CD4-positive, alpha-beta T cell treated with Interferon alpha-2 for 1 hour (primary cell): ENCODE measurements at regions not wholly inside any gene's neighbourhood (a gene's known extent, or its start where the extent isn't known, plus 50 kb on each side); places are given as distances from the start of the nearest gene placed in this dataset.
"Not testable (repeated sequence)": the region's sequence is repeated elsewhere in the genome, so short reads cannot be mapped to it uniquely, and the experiment has no call there.

Experiments
- DNase-seq, 2 donors: peaks; one replicate each; pipeline ENCODE4 v3.0.0-alpha.2; 2020 to 2022

- not testable (repeated sequence) for DNase-seq
Measured at GRCh38 chr12:54105809-54106208, 52.2 kb downstream of the HOXC4 start.

DNA sequence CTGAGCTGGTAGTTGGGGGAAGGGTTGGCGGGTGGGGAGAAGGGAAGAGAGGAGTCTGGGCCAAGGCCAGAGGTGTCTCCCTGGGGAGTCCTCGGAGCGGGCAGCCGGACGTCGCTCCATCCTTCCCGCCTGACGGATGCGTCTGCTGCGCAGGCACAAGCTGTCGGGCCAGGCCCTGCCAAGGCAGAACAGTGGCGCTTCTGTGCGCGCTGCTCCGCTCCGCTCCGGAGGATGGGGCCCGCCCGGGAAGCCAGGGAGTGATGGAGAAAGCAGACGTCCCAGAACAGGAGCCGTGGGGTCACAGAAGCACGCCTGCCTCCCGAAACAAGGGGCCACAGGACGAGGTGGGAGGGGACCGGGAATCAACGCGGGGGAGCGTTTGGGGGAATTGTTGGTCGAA lies 52.6 kb downstream of the HOXC4 start:
- DNase-seq: not testable (repeated sequence)

DNA sequence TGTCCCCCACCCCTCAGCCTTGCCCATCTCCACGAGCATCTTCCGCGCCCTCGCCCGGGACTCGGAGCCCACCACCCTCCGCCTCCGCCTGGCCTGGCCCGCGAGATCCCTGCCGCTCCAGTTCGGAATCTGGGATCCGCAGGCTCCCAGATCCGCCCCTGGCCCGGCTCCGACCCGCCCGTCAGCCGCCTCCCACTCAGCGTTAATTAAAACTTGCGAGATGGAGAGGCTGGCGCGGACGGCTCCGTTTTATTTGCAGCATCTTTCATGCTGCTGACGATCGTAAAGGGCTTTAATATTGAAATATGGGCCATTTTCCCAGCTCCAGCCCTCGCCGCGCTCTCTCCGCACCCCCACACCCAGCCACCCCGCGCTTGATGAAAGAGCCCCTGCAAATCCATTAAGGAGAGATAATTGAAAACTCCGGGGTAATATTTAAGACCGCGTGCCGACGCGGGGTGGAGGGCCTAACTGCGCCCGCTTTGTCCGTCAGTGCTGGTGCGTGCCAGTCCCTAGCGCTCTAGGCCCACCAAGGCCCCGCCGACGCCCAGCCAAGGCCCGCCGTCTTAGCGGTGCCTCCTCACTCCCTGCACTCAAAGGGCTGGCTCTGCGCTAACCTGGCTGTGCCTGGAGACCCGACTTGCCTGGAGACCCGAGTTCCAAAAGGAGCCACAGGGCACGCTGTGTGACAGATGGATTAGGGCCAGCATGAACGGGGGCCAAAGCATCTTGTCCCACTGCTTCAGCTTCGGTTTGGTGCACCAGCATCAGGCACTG lies 53.4 kb downstream of the HOXC4 start:
- not testable (repeated sequence) for DNase-seq

- not testable (repeated sequence) for DNase-seq
Measured at GRCh38 chr12:54112336-54112735, 58.7 kb downstream of the HOXC4 start.

- DNase-seq: not testable (repeated sequence)
Measured at GRCh38 chr12:54116055-54116454, 62.4 kb downstream of the HOXC4 start.

DNA sequence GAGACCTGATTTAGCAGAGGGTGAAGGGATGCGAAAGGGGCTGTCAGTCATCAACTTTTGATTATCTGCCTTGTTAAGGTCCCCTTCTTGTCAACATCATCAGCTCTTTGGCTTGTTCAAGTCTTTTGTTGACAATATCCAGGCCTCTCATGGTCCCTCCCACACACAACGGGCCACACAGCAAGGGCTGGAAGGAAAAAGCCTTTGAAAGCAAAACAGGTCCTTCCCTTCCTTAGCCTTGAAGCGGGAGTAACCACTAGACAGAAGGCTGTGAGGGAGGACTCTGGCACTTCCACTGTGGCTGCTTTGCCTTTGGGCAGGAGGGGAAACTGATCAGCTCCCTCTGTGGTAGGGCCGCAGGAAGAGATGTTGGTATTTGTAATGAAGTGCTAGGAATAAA lies 63.8 kb downstream of the HOXC4 start:
- DNase-seq: not testable (repeated sequence)

- not testable (repeated sequence) for DNase-seq
Measured at GRCh38 chr12:54119082-54119481, 65.4 kb downstream of the HOXC4 start.

DNA sequence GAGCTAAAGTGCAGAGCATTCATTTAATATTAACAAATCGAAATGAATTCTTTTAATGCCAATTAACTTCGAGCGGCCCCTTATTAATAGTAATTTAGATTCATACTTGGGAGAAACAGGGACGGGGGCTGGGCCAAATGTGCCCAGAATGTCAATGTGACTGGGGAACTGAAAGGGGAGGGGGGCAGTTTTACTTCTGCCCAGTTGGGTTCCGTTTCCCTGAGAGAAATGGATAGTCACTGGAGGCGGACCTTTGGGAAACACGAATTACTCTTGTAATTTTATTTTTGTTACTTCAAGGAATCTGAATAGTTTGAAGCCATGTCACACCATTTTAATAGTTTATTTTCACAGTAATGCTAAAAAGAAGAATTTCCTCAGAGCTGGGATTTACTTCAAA lies 64.8 kb downstream of the SMUG1 start:
- not testable (repeated sequence) for DNase-seq

DNA sequence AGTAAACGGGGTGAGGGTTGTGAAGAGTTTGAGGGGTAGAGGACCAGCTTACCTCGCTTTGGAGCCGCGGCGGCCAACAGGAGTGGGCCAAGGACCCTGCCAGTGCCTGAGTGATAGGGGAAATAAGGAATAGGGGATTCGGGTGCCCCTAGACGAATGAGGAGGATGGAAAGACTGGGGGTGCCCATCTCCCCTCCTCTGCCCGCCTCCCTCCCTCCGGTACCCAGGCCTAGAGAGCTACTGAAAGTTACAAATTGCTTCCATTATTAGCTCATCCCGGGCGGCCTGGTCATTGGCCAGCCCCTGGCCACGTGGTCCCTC lies 63.1 kb downstream of the SMUG1 start:
- not testable (repeated sequence) for DNase-seq

GRCh38 chr12:54126029-54126695 lies 62.6 kb downstream of the SMUG1 start:
- DNase-seq: no peak

DNA sequence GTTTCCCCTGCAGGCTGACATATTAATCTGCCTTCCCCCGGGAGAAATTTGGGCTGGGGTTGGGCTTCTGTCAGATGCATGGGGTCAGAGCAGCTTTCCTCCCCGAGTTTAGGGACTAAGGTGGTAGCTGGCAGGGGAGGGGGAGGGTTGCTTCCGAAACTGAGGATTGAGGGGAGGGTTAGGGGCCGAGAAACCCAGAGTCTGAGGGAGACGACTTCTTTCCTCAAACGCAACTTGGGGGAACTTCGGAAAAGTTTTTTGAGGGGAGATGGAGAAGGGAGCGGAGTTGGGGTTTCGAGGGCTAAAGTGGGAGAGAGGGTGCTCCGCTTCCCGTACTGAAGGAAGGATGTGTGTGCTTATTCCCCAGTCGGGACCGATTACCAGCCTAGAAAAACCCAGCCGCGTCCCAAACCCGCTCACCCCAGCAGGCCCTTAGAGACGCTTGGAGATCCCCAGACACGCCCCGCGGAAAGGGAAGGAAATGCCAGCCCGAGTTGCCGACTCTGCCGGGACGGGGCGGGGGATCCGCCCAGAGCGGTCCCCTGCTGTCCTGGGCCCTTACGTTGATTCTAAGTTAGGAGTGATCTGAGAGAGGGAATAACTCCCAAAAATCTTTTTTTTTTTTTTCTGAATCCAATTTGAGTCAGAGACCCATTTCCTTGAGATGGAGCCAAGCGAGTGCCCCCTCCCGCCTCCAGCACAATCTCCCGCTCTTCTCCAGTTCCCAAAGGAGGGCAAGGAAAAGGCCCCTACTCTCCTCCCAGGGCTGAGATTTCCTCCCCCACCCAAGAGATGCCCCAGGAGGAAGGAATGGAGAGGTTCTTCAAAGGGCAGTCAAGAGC lies 61.9 kb downstream of the SMUG1 start:
- peak; percentile 5 to 11 for DNase-seq

DNA sequence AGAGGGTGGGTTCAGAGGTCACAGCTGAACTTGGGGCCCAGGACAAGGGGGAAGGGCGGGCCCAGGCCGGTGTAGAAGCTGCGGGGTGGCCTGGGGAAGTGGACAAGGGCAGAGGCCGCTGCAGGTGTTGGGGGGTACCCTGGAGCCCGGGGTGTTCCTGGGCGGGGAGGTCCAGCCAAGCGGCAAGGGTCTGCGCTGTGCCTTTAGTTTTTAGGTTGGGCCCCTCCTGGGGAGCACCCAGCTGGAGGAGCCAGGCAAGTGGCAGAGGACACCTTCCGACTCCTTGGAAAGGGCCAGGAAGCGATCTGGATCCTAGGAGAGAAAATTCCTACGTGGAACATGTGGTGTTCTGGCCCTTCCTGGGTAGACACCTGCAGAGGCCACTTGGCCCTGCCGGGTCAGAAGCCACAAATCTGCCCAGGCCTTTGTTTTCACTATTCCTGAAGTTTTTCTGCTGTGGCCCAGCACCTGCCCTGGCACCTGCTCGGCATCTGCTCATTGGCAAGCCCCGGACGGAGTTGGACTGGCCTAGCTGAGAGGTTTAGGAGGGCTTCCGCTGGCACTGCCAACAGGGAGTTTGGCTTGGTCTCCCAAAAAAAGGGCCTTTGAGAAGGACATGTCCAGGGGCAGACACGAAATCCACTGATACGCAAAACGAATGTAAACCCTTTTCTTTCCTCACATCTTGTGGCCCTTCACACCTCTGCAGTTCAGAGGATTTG lies 61.1 kb downstream of the SMUG1 start:
- no peak for DNase-seq

DNA sequence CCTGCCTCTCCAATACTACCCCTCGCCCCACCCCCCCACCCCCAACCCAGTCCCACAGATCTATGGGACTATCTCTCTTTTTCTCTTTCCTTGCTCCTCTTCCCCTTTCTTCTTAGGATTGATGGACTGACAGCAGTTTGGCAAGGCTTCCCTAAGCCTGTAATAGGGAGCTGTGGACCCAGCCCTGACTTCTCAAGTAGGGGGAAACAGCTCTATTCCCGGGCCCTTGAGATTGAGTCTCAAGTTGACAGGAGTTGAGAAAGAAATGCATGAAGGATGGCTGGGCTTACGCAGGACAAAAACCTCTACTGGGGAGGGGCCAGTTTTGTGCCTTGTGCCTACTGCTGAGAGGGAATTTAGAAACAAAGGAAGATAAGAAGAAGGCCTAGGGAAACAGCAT lies 60.4 kb downstream of the SMUG1 start:
- DNase-seq: no peak

- DNase-seq: no peak
Measured at GRCh38 chr12:54129028-54129903, 59.5 kb downstream of the SMUG1 start.
